ENCODE measurements at regions not wholly inside any gene's neighbourhood (a gene's known extent, or its start where the extent isn't known, plus 50 kb on each side); places are given as distances from the start of the nearest gene placed in this dataset.

DNA sequence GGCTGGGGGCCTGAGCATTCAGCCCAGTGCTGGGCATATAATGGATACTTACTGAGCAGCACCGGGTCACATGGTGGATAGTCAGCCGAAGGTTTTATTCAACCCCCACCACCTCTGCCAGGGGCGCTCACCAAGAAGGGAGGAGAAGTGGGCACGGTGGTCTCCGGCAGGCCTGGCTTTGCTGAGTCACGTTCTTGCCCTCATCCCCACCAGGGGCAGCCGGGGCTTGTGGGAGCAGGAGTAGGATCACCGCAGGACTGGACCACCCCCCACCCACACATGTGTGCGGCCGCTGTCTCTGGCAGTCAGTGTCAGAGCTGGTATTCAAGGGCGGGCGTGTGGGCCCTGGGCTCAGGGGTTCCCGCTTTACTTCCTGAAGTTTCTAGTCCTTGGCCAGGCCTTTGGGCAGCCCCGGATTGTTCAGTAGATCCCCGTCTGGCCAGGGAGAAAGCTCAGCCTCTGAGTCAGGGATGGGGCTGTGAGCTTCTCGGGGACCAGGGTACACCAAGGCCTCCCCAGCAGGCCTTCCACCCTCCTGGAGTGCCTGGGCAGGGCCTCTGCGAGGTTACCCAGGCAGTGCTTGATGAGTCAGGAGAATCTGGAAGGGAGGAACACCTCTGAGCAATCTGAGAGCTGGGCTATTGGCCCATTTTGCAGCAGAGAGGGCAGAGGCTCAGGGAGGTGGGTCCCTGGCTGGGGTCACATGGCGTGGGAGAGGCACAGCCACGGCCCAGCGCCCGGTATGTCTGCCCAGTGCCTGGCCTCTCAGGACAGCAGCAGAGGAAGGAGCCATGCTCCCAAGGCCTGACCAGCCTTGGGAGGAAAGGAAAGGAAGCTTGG, 60.6 kb downstream of the RTL6 start:
- TF ChIP-seq, protein P1, sequence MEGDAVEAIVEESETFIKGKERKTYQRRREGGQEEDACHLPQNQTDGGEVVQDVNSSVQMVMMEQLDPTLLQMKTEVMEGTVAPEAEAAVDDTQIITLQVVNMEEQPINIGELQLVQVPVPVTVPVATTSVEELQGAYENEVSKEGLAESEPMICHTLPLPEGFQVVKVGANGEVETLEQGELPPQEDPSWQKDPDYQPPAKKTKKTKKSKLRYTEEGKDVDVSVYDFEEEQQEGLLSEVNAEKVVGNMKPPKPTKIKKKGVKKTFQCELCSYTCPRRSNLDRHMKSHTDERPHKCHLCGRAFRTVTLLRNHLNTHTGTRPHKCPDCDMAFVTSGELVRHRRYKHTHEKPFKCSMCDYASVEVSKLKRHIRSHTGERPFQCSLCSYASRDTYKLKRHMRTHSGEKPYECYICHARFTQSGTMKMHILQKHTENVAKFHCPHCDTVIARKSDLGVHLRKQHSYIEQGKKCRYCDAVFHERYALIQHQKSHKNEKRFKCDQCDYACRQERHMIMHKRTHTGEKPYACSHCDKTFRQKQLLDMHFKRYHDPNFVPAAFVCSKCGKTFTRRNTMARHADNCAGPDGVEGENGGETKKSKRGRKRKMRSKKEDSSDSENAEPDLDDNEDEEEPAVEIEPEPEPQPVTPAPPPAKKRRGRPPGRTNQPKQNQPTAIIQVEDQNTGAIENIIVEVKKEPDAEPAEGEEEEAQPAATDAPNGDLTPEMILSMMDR (IDR thresholded peaks at IDR 0.05), result no peak
- no peak for TF ChIP-seq POLR2A (IDR thresholded peaks at IDR 0.05)

All from uterus (tissue), 2 donors.